CD4-positive, alpha-beta T cell treated with Interleukin-12 subunit alpha and Interleukin-12 subunit beta, for 1 hour (primary cell): ENCODE measurements at regions not wholly inside any gene's neighbourhood (a gene's known extent, or its start where the extent isn't known, plus 50 kb on each side); places are given as distances from the start of the nearest gene placed in this dataset.
"Not testable (repeated sequence)": the region's sequence is repeated elsewhere in the genome, so short reads cannot be mapped to it uniquely, and the experiment has no call there.

ENCODE experiments used
- DNase-seq: peaks from one replicate; pipeline ENCODE4 v3.0.0-alpha.2; 2020

DNA sequence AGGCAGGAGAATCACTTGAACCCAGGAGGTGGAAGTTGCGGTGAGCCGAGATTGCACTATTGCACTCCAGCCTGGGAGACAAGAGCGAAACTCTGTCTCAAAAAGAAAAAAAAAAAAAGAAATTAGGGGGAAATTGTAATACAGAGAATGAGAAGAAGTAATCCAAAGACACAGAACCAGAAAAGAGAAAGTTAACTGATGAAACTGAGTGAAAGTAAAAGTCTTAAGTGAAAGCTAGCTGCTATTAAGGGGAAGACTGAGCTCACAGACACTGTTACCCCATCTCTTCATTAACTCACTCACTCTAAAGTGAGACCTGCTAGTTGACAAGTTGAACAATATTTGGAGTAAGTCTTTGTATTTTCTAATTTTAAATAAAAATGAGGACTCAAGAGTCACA lies 763.0 kb upstream of the PCDH10 start:
- no peak for DNase-seq

DNA sequence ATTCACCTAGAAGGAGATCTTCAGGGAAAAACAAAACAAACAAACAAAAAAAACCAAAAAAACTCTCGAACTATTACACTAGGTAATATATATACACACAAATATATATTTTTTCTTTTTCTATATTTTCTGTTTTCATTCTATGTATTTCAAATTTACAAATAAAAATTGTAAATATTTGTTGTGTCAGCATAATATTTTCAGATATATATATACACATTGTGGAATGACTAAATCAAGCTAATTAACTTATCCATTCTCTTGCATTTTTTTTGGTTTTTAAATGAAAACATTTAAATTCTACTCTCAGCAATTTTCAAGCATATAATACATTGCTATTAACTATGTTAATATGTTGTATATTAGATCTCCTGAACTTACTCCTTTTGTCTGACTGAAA lies 762.0 kb upstream of the PCDH10 start:
- DNase-seq = no peak

DNA sequence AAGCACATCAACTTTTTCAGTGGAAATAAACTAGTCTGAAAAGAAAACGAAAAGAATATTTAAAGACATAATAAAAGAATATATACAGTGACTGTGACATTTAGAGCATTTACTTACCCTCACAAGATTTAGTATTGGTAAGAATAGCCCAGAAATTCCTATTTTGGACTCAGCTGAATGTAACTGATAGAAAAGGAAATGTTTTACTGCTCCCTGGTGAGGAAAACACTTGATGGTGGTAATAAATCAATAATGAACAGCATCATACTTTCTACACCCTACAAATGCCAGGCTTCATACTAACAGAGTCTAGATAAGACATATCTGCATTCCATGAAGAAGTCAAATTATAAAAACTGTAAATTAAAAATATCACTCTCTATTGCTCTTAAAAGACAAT lies 753.5 kb upstream of the PCDH10 start:
- DNase-seq = no peak

DNA sequence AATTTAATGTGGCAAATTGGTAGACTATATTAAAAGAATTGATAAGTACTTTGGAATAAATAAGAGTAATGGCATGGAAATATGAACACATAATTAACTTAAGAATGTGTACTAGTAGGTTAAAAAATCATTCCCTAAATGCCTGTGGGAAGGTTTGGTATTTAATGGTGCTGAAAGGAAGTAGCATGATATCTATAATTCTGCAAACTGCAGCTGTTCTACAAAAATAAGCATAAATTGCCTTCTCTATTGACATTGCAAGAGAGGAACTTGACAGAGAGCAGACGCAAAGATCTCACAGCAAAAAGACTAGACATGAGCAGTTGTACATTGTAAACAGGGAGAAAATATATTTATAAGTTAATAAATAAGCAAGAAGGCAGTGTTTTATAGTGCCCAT lies 752.5 kb upstream of the PCDH10 start:
- no peak for DNase-seq

DNA sequence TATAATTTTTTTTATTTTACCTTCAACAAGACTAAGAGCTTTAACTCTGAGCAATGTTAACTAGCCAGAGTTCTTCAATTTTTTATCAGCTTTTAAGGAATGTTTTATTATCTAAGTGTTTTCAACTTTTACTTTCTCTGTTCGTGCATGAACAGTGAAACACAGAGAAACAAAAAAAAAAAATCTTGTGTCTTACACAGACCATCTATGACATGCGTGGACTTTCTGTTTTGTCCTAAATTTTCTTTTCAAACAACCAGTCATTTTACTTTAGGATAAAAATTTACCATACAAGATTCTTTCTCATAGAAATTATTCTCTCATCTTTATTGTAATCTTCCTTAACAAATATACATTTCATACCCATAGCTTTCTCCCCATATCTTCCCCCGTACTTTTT lies 731.9 kb upstream of the PCDH10 start:
- DNase-seq = no peak

DNA sequence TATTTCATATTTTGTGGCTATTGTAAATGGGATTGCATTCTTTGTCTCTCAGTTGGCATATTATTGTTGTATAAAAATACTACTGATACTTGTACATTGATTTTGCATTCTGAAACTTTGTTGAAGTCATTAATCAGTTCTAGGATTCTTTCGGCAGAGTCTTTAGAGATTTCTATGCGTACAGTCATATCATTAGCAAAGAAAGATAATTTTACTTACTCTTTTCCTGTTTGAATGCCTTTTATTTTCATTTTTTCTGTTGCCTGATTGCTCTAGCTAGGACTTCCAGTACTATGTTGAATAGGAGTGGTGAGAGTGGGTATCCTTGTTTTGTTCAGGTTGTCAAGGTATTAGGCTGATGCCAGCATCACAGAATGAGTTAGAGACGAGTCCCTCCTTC lies 722.0 kb upstream of the PCDH10 start:
- no peak for DNase-seq

DNA sequence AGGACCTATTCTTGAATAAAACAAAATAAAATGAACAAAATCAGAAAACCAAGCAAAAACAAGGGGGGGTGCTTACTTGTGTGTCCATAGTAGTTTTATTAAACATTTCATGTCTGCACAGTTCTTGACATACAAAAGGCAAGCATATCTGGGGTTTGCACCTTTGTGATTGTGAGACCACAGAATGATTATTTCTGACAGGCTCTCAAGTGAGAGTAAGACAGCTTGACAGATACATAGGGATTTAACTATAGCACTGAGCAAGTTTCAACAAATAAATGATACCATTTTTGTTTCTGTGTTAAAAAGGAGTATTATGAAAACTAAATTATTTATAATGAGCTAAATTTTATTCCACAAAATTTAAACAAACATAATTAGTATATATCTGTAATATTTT lies 712.0 kb upstream of the PCDH10 start:
- DNase-seq = no peak

DNA sequence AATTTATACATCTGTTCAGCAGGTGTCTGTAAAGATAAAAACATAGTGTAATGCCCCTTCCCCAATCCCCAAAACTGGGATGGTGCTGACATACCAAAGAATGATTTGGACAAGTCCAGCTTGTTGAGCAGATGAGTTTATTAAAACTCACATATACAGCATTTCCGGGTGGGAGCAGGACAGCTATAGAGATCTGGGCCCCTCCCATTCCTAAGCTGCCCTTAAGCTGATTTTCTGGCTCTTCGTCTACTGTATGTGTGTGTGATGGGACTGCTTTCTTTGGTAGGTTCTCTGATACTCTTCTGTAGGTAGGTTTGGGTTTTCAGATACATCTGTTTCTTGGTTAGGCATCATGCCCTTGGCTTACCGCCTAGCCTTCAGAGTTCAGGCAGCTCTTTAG lies 703.7 kb upstream of the PCDH10 start:
- DNase-seq = no peak

DNA sequence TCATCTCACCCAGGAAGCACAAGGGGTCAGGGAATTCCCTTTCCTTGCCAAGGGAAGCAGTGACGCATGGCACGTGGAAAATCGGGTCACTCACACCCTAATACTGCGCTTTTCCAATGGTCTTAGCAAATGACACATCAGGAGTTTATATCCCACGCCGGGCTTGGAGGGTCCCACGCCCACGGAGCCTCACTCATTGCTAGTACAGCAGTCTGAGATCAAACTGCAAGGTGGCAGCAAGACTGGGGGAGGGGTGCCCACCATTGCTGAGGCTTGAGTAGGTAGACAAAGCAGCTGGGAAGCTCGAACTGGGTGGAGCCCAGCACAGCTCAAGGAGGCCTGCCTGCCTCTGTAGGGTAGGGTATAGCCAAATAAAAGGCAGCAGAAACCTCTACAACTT lies 691.1 kb upstream of the PCDH10 start:
- not testable (repeated sequence) for DNase-seq

DNA sequence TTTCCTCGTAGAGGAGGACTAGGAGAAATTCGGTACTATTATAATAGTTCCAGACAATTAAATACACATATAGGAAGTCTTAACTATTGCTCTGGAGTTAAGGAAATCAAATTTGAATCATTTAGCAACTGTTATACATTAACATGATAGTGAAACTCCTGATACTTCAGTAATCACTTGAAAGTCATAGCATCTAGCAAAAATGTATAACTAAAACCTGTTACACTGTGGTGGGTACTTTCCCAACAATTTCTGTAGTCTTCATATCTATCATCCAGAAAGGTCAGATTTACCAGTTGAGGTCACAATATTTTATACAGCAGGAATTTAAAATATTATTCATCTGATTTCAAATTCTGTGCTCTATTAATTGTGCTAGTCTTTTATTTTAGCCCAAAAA lies 669.6 kb upstream of the PCDH10 start:
- no peak for DNase-seq

DNA sequence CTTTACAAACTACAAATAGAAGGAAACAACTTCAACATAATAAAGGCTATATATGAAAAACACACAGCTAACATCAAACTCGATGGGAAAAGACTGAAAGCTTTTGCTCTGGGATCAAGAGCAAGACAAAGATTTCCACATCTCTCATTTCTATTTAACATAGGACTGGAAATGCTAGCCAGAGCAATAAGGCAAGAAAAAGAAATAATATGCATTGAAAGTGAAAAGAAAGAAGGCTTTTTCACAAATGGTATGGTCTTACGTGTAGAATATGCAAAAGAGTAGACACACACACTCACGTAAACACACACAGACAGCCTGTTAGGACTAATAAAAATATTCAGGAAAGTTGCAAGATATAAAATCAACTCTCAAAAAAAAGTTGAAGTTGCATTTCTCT lies 660.5 kb upstream of the PCDH10 start:
- no peak for DNase-seq

DNA sequence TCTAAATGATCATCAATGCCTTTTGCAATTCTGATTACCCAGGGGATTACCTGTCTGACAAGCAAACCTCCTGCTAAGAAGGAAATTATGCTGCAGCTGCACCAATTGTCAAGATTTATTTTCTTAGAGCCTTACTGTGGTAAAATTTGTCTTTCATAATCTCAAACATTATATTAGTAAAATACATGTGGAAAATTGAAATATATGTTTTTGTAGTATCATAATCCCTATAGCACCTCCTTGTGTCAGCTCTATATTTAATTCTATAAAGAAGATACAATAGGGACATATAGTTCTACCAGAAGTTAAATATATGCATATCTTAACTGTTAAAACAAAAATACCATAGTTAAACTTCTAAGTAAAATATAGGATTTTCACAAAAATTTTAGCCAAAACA lies 655.6 kb upstream of the PCDH10 start:
- no peak for DNase-seq

DNA sequence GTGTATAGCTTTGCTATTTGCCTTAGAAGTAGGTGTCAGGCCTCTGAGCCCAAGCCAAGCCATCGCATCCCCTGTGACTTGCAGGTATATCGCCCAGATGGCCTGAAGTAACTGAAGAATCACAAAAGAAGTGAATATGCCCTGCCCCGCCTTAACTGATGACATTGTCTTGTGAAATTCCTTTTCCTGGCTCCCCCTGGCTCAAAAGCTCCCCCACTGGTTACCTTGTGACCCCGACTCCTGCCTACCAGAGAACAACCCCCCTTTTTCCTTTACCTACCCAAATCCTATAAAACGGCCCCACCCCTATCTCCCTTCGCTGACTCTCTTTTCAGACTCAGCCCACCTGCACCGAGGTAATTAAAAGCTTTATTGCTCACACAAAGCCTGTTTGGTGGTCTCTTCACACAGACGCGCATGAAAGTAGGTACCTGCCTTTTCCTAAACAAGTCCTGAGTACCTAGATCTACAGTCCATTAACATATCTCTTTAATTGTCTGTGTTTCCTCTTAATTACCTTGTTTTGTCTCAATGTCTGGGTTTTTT lies 653.8 kb upstream of the PCDH10 start:
- not testable (repeated sequence) for DNase-seq

DNA sequence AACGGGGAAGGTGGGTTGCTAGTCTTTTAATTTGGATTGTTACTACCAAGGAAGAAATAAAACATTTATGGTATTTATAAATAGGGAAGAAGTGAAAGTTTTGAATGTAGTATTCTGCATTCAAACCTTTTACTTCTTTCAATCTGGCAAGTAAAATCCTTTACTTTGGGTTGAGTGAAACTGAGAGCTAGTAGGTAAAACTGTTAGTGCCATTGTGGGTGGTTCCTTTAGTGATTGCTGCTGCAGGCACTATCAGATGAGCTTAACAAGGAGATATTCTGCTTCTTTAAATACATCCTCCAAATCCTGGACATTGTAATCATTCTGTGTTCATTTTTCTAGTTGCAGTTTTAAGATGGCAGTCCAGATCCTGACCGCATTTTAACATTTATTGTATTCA lies 650.9 kb upstream of the PCDH10 start:
- DNase-seq = no peak

DNA sequence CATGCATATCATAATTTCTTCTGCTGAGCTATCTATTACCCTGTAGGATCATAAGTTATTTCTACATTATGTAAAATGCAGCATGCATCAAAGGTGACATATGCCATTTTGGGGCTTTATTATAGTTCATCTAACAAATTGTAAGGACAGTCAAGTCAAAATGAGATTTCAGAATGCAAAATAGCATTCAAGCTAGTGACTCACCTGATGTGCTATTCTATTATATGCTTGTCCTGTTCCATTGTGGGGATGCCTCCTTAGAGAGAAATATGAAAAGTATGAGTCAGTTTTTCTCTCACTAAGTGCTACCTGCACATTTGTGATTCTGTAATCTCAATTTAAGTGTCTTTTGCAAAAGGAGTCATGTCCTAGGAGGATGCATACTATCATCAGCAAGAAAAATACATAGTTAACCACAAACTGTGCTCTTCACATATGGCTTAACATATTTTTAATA lies 647.0 kb upstream of the PCDH10 start:
- DNase-seq = no peak

DNA sequence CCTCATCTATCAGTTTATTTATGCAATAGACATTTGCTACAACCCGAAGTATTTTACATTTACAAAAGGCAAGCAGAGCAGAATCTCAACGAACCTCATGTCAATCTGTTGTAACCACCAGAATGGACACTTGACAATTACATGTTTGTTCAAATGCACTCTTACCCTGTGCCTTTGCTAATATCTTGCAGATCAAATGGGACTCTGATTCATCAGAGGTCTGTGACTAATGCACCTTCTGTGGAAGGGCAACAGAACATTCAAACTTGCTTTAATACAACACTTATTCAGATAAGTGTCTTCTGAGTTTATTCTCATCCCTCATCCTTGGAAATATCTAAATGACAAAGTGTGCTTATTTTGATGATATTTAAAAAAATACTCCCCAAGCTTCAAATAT lies 644.7 kb upstream of the PCDH10 start:
- DNase-seq = no peak

DNA sequence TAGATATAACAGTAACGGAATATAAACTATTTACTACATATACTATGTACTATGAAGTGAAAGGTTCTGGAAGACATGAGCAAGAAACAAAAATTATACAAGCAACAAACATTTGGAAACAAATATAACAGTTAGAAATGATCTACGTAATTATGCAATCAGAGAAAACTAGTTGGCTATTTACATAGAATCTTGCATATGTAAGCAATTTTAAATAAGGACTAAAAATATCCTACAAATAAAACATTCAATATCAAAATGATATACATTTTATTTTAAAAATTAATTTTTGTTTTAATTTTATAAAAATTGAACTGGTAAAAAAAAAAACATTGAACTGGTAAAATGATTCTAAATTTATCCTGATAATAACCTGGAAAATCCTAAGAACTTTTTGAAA lies 642.5 kb upstream of the PCDH10 start:
- no peak for DNase-seq

DNA sequence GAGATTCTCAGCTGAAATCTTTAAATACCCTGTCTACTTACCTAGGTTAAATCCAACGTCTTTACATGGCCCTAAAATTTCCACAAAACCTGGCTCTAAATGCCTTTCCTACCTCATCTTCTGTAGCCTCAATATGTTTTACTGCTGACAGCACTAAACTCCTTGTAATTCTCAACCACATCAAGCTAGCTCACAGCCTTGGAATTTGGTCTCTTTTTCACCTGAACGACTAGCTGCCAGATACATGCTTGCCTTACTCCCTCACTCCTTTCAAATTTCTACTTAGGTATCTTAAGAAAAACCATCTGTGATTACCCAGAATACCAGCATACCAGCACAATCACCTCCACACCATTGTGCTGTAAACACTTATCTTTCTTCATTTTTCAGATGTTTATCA lies 635.6 kb upstream of the PCDH10 start:
- no peak for DNase-seq

DNA sequence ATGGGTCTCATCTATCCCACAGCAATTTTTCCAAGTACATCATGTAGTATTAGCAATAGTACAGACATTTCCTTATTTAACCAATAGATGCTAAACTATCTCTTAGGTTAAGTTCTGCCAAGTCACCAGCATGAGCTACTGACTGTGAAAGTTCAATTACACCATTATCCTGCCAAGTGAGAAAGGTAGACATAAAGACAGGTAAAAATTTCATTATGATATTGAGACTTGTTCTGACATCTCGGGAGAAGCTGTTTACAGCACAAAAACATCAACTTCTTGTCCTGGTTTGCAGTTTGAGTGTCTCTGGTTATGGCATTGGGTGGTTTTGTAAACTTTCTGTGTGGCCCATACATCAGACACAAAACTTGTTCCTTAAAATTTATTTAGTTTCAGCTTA lies 622.4 kb upstream of the PCDH10 start:
- DNase-seq = no peak

DNA sequence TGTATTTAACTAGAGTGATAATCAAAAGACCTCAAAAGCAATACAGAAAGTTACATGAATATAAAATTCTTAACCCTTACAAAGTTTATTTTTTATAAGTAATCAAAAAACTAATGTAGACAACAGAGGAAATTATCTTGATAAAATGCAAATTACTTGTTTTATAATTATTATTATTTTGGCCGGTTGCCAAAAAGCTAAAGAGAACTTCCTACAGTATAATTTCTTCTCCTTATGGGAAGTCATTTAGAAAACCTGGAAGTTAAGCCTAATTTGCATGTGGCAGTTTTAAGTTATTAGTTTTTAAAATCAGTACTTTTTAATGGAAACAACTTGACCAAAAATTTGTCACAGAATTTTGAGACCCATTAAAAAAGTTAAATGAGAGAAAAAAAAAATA lies 621.3 kb upstream of the PCDH10 start:
- no peak for DNase-seq

DNA sequence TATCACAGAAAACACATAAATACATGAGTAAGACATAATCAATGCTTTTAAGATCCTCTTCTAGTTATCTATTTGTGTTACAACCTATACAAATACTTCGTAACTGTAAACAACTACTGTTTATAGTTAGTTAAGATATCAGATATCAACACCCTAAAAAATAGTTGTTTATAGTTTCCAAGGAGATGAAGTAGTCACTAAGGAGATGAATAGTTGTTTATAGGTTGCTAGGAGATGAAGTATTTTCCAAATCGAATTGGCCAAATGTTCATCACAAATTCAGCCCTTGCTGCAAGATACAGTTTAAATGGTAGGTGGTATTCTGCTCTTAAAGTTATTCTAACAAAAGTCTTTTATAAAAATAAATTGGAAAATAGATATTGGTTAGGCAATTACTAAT lies 618.2 kb upstream of the PCDH10 start:
- no peak for DNase-seq

DNA sequence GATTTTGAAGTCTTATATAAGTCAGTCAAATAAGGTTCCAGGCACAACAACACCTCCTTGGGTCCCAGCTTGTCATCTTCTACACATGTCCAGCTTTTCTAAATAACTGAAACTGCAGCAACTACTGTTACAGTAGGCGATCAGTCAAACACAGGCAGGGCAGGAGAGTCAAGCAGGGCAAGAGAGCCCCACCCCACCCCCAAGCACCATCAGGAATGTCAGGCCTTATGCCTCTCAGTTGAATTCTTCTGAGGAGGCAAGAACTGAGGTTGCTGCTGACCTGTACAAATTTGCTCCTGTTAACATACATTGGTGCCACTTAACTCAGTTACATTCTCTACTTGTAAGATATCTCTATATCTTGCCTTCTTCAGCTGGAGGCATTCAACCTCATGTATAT lies 608.8 kb upstream of the PCDH10 start:
- DNase-seq = no peak

DNA sequence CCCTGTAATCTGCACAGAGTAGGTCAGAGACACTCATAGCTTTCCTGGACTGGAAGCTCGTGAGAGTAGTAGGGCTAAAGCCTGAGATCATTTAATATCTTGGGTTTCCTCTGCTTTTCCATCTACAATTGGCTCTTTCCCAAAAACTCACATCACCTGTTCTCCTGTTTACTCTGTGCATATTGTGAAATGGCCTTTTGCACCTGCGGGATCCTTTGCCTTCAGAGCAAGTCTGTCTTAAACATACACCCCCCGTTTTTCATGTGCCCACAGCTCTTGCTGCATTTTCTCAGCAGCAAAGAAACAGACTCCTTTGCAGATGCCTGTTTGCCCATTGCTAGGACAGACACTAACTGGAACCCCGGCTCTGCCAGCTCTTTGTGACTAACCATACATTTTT lies 608.3 kb upstream of the PCDH10 start:
- no peak for DNase-seq

DNA sequence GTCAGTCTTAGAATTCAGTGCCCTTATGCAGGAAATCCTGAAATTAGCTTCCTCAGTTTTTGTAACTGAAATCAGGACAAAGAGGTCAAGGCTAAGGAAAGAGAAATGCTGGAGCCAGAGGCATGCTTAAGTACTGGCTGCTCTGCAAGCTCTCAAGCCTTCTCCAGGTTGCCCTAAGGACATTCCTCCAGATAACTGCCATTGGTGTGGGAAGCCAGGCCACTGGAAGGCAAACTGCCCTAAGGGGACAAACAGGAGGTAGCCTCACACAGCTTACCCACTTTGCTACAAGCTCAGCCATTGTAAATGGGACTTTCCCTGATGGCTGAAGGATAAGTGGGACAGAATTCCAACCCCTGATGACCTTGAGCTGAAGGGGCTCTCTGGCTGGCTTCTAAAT lies 606.9 kb upstream of the PCDH10 start:
- DNase-seq = no peak

DNA sequence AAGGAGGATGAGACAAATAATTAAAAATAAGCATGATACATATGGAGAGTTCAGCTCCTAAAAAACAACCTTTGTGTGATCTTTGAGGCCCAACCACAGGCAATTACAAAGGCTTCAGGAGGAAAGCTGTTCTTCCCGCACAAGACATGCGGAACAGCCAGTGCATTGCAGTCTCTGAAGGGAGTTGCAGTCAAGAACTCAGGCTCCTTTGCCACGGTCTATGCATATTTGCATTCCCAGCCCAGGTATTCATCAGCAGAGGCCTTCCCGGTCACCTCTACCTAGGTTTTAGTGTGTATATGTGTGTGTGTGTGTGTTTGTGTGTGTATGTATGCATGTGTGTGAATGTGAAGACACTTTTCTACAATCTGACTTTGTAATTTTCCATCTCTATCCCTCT lies 600.6 kb upstream of the PCDH10 start:
- DNase-seq = no peak

DNA sequence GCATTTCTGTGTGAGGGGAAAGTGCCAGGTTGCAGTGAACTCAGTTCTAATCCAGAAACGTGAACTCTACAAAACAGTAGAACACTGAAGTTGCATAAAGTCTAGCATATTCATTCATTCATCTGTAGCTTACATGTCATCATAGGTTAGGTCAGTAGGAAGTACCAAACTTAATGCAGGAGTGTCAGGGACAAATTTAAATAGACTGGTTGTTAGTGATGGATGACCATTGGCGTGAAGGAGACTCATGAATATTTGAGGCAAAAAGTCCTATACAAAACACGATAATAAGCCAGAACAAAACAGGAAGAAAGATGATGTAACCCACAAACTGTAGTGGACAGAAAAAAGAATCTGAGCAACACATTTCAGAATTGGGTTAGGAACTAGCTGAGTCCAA lies 592.8 kb upstream of the PCDH10 start:
- DNase-seq = no peak
